K562 (cell line): ENCODE measurements at regions not wholly inside any gene's neighbourhood (a gene's known extent, or its start where the extent isn't known, plus 50 kb on each side); places are given as distances from the start of the nearest gene placed in this dataset.

Experiments used
- ATAC-seq: fragments of 200-7000 bp; cut with Tn5 transposase; 3 replicates; pipeline ENCODE4 v1.9.1; 2020; ENCODE audit warnings: moderate library complexity
- BruUV-seq: library from RNA; stranded (reverse); fragments of 400-500 nt; replicated peaks from 2 replicates; lab custom pipeline; 2021; lab: Mats Ljungman, UMichigan
- CTCF ChIA-PET: fragments of 300-600 bp; formaldehyde crosslinking; extraction: SDS; loops from one replicate; lab custom pipeline; 2021; ENCODE audit warnings: low intra/inter-chr PET ratio; lab: Yijun Ruan, JAX
- POLR2A ChIA-PET: fragments of 300-600, 350-650 bp; sonication (Branson Sonifier 250); formaldehyde crosslinking; extraction: SDS; loops from one replicate; lab custom pipeline; 2021; ENCODE audit warnings: antibody characterized with exemption, inconsistent platforms; lab: Yijun Ruan, JAX
- DNase-seq, 4 experiments: peaks; one replicate each; pipeline versions ENCODE4 v3.0.0 to v3.0.0-alpha.2; 2011 to 2018; ENCODE audit warnings: low spot score in 3 of 4, mixed read lengths in 3 of 4; ENCODE audit errors: extremely low read depth in 1 of 4
- FAIRE-seq: peaks from 2 replicates; lab custom pipeline; 2011; peaks lifted over from hg19 to GRCh38; lab: Jason Lieb, UNC
- H2AFZ ChIP-seq: 2 replicates; pipeline ENCODE4 v1.6.0; 2011; ENCODE audit warnings: low read depth, low read length, control low read depth, inconsistent platforms
- H3K27ac ChIP-seq: fragments of 200-600 bp; 3 replicates; pipeline ENCODE4 v1.8.0; 2011; ENCODE audit warnings: low read depth, mild to moderate bottlenecking, control low read depth, inconsistent platforms, low read length, moderate library complexity, mixed read lengths; ENCODE audit errors: extremely low read depth
- H3K27me3 ChIP-seq, 2 experiments: fragments of 300-600 bp in 1 of 2; 2 replicates in 1 of 2; 3 replicates in 1 of 2; pipeline versions ENCODE4 v1.6.0 to v1.8.0; 2011; ENCODE audit warnings: inconsistent platforms in 2 of 2, low read length in 2 of 2, mild to moderate bottlenecking in 1 of 2, mixed read lengths in 1 of 2, moderate library complexity in 1 of 2; ENCODE audit not compliant: control insufficient read depth in 2 of 2, insufficient read depth in 2 of 2
- H3K36me3 ChIP-seq: fragments of 300-600 bp; 3 replicates; pipeline ENCODE4 v1.8.0; 2011; ENCODE audit warnings: mild to moderate bottlenecking, low read length, inconsistent platforms; ENCODE audit not compliant: control insufficient read depth, insufficient read depth
- H3K4me1 ChIP-seq, 2 experiments: fragments of 200-600 bp in 1 of 2; replicated peaks in 1 of 2; 2 replicates in 1 of 2; 3 replicates in 1 of 2; pipeline versions ENCODE4 v1.5.1 to v1.8.0; 2011; ENCODE audit warnings: inconsistent platforms in 2 of 2, low read length in 2 of 2, mild to moderate bottlenecking in 1 of 2, mixed read lengths in 1 of 2, moderate library complexity in 1 of 2; ENCODE audit not compliant: control insufficient read depth in 2 of 2, insufficient read depth in 2 of 2
- H3K4me2 ChIP-seq: 2 replicates; pipeline ENCODE4 v1.6.1; 2011; ENCODE audit warnings: low read length, control low read depth, inconsistent platforms, mixed read lengths; ENCODE audit not compliant: insufficient read depth
- H3K4me3 ChIP-seq: fragments of 200-600 bp; sonication (generic), shearing (Covaris generic); 2 replicates; pipeline ENCODE4 v1.5.1; 2016; ENCODE audit warnings: control low read depth, inconsistent platforms
- H3K79me2 ChIP-seq: fragments of 200-600 bp; 3 replicates; pipeline ENCODE4 v1.8.0; 2011; ENCODE audit warnings: low read length, inconsistent platforms; ENCODE audit not compliant: control insufficient read depth, insufficient read depth
- H3K9ac ChIP-seq, 2 experiments: 2 replicates each; pipeline versions ENCODE4 v1.6.0 to v1.6.1; 2011; ENCODE audit warnings: low read depth in 2 of 2, low read length in 2 of 2, control low read depth in 1 of 2, inconsistent platforms in 1 of 2, mild to moderate bottlenecking in 1 of 2, mixed read lengths in 1 of 2; ENCODE audit not compliant: insufficient read depth in 1 of 2
- H3K9me1 ChIP-seq: one replicate; pipeline ENCODE4 v1.6.0; 2011; ENCODE audit warnings: inconsistent platforms, mild to moderate bottlenecking, low read length, moderate library complexity; ENCODE audit not compliant: control insufficient read depth, insufficient read depth
- H3K9me3 ChIP-seq: replicated peaks from 2 replicates; pipeline ENCODE4 v1.5.1; 2011; ENCODE audit warnings: low read depth, low read length, inconsistent platforms; ENCODE audit not compliant: control insufficient read depth, insufficient read depth
- H4K20me1 ChIP-seq: replicated peaks from 2 replicates; pipeline ENCODE4 v1.6.1; 2011; ENCODE audit warnings: low read length, inconsistent platforms, mixed read lengths; ENCODE audit not compliant: control insufficient read depth, insufficient read depth
- DIDO1 ChIP-seq: fragments of 450-650 bp; IDR thresholded peaks from 2 replicates; pipeline ENCODE4 v1.6.1; 2016; ENCODE audit warnings: low read depth, missing biosample characterization, missing genetic modification characterization
- FUS ChIP-seq: fragments of 200-400 bp; formaldehyde crosslinking; optimal IDR thresholded peaks from 2 replicates; pipeline ENCODE3; 2017; ENCODE audit warnings: low read depth, low read length
- MAFK ChIP-seq: IDR thresholded peaks from 2 replicates; pipeline ENCODE4 v1.6.1; 2011; ENCODE audit warnings: low read length, improper control_type of control experiment
- MECOM ChIP-seq: fragments of 250-450 bp; sonication (Bioruptor Pico); IDR thresholded peaks from 2 replicates; pipeline ENCODE4 v1.8.0; 2022; ENCODE audit warnings: inconsistent platforms
- NFRKB ChIP-seq: fragments of 450-650 bp; IDR thresholded peaks from 2 replicates; pipeline ENCODE4 v1.6.1; 2016; ENCODE audit warnings: low read depth
- PML ChIP-seq: IDR thresholded peaks from 2 replicates; pipeline ENCODE4 v1.6.1; 2012; ENCODE audit warnings: low read length, inconsistent platforms
- RAD21 ChIP-seq, 2 experiments: fragments of 250-450 bp in 1 of 2; fragments of 450-650 bp in 1 of 2; sonication (Bioruptor Pico) in 1 of 2; formaldehyde crosslinking in 1 of 2; IDR thresholded peaks in 1 of 2; conservative IDR thresholded peaks in 1 of 2; 2 replicates each; pipeline versions ENCODE4 v1.4.0 to v1.8.0; 2020 to 2022; ENCODE audit warnings: mild to moderate bottlenecking in 2 of 2, moderate library complexity in 1 of 2
- RBBP5 ChIP-seq: fragments of 200-600 bp; sonication (generic); IDR thresholded peaks from 2 replicates; pipeline ENCODE4 v1.6.1; 2012; ENCODE audit warnings: borderline replicate concordance, mild to moderate bottlenecking, low read length, control low read depth, inconsistent platforms; ENCODE audit not compliant: insufficient read depth, poor library complexity, severe bottlenecking
- RFX7 ChIP-seq: fragments of 250-450 bp; sonication (Bioruptor Pico); IDR thresholded peaks from 2 replicates; pipeline ENCODE4 v1.5.1; 2021; ENCODE audit warnings: mild to moderate bottlenecking
- TBL1XR1 ChIP-seq, 2 experiments: IDR thresholded peaks; 2 replicates each; pipeline ENCODE4 v1.6.1; 2012; ENCODE audit warnings: improper control_type of control experiment in 2 of 2, low read length in 2 of 2, mild to moderate bottlenecking in 1 of 2
- TBP ChIP-seq: optimal IDR thresholded peaks from 2 replicates; pipeline ENCODE3; 2011; ENCODE audit warnings: low read depth, low read length, improper control_type of control experiment
- ZNF224 ChIP-seq: sonication (generic); formaldehyde crosslinking; IDR thresholded peaks from 2 replicates; pipeline ENCODE4 v1.8.0; 2022; ENCODE audit warnings: mild to moderate bottlenecking, missing genetic modification reagents
- ZNF695 ChIP-seq: fragments of 450-650 bp; formaldehyde crosslinking; IDR thresholded peaks from 2 replicates; pipeline ENCODE4 v1.4.0; 2020; ENCODE audit warnings: mild to moderate bottlenecking, moderate library complexity
- WGBS: fragments of 100-300 bp; shearing (Covaris generic); methylation state at CpG from one replicate; pipeline ENCODE4 v1.1.6; 2016; ENCODE audit warnings: low coverage, mixed read lengths; ENCODE audit not compliant: insufficient coverage; ENCODE audit errors: missing lambda C conversion rate; 5-methylcytosine and 5-hydroxymethylcytosine counted together
- in situ Hi-C: fragments of 300-500 bp; cut with MboI; formaldehyde crosslinking; loops from 4 replicates; pipeline ENCODE4 v1.15.0; 2018; ENCODE audit warnings: inconsistent platforms, mixed read lengths
- intact Hi-C: fragments of 100-400 bp; cut with micrococcal nuclease; formaldehyde crosslinking; loops from 2 replicates; pipeline ENCODE4 v1.14.2; 2022
- TF ChIP-seq, protein P1 (sequence below): fragments of 450-650 bp; IDR thresholded peaks from 2 replicates; pipeline ENCODE4 v1.6.1; 2017; ENCODE audit warnings: antibody characterized with exemption
- TF ChIP-seq, protein P2 (sequence below): sonication (generic); formaldehyde crosslinking; IDR thresholded peaks from 2 replicates; pipeline ENCODE4 v1.4.0; 2020; ENCODE audit warnings: mild to moderate bottlenecking, missing genetic modification reagents

- no peaks in the 10 kb centered on the region for H3K27me3 ChIP-seq
- H3K79me2 ChIP-seq = no peaks in the 10 kb centered on the region
- no peaks in the 10 kb centered on the region for H3K9me1 ChIP-seq
- H4K20me1 ChIP-seq = no peaks in the 10 kb centered on the region
- H3K4me3 ChIP-seq = no peak overlapping the region
- H3K9me3 ChIP-seq = no peaks in the 10 kb centered on the region; the same call in 1 of the 2 replicates
- ATAC-seq (no peak), FAIRE-seq (no peak), DNase-seq (no peak)
- H3K4me1 ChIP-seq = no peaks in the 10 kb centered on the region
- no peak overlapping the region for H2AFZ ChIP-seq
- H3K4me2 ChIP-seq = no peak overlapping the region
- ChIA-PET POLR2A (no interaction called here), CTCF (no interaction called here)
- no TSS peak for BruUV-seq
- H3K27ac ChIP-seq = no peak overlapping the region
- in situ Hi-C loops = no loop called here
- WGBS = 0% methylated on average over 1 of the region's 1 CpG
- no peak overlapping the region for H3K9ac ChIP-seq
- intact Hi-C loops = no loop called here
- TF ChIP-seq RFX7 (CRISPR knock-in tag) = no peak
- TF ChIP-seq MAFK = no peak
- no peak for TF ChIP-seq TBP
- TF ChIP-seq DIDO1 (tag) = no peak
- no peaks in the 10 kb centered on the region for H3K36me3 ChIP-seq
Measured at GRCh38 chr3:28940994-28941393, 339.9 kb upstream of the RBMS3 start.

GRCh38 chr3:28947061-28947460 is 333.8 kb upstream of the RBMS3 start:
- Histone ChIP-seq H2AFZ (no peak overlapping the region), H3K9ac (no peak overlapping the region), H3K27ac (no peak overlapping the region), H3K9me1 (no peaks in the 10 kb centered on the region), H3K4me1 (no peaks in the 10 kb centered on the region), H3K4me3 (no peak overlapping the region), H3K9me3 (peaks cover 3% of the 10 kb centered on the region), H3K4me2 (no peak overlapping the region), H3K79me2 (no peaks in the 10 kb centered on the region), H3K36me3 (no peaks in the 10 kb centered on the region), H3K27me3 (no peaks in the 10 kb centered on the region), H4K20me1 (no peaks in the 10 kb centered on the region)
- DNase-seq (no peak), ATAC-seq (no peak), FAIRE-seq (no peak)
- intact Hi-C loops = no loop called here
- ChIA-PET POLR2A (no interaction called here), CTCF (no interaction called here)
- in situ Hi-C loops = no loop called here
- WGBS = 3% methylated on average over 2 of the region's 2 CpGs
- no TSS peak for BruUV-seq
- TF ChIP-seq, protein P1, sequence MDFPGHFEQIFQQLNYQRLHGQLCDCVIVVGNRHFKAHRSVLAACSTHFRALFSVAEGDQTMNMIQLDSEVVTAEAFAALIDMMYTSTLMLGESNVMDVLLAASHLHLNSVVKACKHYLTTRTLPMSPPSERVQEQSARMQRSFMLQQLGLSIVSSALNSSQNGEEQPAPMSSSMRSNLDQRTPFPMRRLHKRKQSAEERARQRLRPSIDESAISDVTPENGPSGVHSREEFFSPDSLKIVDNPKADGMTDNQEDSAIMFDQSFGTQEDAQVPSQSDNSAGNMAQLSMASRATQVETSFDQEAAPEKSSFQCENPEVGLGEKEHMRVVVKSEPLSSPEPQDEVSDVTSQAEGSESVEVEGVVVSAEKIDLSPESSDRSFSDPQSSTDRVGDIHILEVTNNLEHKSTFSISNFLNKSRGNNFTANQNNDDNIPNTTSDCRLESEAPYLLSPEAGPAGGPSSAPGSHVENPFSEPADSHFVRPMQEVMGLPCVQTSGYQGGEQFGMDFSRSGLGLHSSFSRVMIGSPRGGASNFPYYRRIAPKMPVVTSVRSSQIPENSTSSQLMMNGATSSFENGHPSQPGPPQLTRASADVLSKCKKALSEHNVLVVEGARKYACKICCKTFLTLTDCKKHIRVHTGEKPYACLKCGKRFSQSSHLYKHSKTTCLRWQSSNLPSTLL = no peak
- no peak for TF ChIP-seq PML
- TF ChIP-seq ZNF695 = no peak
- TF ChIP-seq NFRKB = no peak
- TF ChIP-seq TBL1XR1 (IDR thresholded peaks at IDR 0.05; ENCODE audit: low read length in 2 of 2) = no peak
- TF ChIP-seq, protein P2, sequence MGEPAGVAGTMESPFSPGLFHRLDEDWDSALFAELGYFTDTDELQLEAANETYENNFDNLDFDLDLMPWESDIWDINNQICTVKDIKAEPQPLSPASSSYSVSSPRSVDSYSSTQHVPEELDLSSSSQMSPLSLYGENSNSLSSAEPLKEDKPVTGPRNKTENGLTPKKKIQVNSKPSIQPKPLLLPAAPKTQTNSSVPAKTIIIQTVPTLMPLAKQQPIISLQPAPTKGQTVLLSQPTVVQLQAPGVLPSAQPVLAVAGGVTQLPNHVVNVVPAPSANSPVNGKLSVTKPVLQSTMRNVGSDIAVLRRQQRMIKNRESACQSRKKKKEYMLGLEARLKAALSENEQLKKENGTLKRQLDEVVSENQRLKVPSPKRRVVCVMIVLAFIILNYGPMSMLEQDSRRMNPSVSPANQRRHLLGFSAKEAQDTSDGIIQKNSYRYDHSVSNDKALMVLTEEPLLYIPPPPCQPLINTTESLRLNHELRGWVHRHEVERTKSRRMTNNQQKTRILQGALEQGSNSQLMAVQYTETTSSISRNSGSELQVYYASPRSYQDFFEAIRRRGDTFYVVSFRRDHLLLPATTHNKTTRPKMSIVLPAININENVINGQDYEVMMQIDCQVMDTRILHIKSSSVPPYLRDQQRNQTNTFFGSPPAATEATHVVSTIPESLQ (CRISPR knock-in tag) = no peak
- TF ChIP-seq FUS = no peak
- no peak for TF ChIP-seq RBBP5
- no peak for TF ChIP-seq ZNF224 (CRISPR knock-in tag)
- TF ChIP-seq MECOM (CRISPR knock-in tag) = no peak
- TF ChIP-seq RAD21 (CRISPR knock-in tag; conservative IDR thresholded peaks at IDR 0.05 in 1 of 2, IDR thresholded peaks at IDR 0.05 in 1 of 2) = no peak
